Panc1 (cell line): ENCODE measurements at regions not wholly inside any gene's neighbourhood (a gene's known extent, or its start where the extent isn't known, plus 50 kb on each side); places are given as distances from the start of the nearest gene placed in this dataset.

Source experiments
- ATAC-seq: fragments of 200-7000 bp; cut with Tn5 transposase; 2 replicates; pipeline ENCODE4 v1.9.1; 2020; ENCODE audit warnings: mild to moderate bottlenecking, moderate library complexity
- BruUV-seq: library from RNA; stranded (reverse); fragments of 400-500 nt; replicated peaks from 2 replicates; lab custom pipeline; 2021; lab: Mats Ljungman, UMichigan
- CTCF ChIA-PET: fragments of 300-600 bp; sonication (Branson Sonifier 250); formaldehyde crosslinking; loops from one replicate; lab custom pipeline; 2022; ENCODE audit warnings: antibody characterized with exemption; lab: Charles Lee
- POLR2A ChIA-PET: fragments of 300-600 bp; sonication (Branson Sonifier 250); formaldehyde crosslinking; loops from one replicate; lab custom pipeline; 2022; ENCODE audit warnings: antibody characterized with exemption; lab: Charles Lee
- DNase-seq: peaks from one replicate; pipeline ENCODE4 v3.0.0-alpha.2; 2010; ENCODE audit warnings: low read depth, low spot score
- H3K27ac ChIP-seq: 2 replicates; pipeline ENCODE4 v1.5.1; 2011; ENCODE audit warnings: mild to moderate bottlenecking, low read length, inconsistent platforms
- H3K27me3 ChIP-seq: fragments of 200-500 bp; sonication (Bioruptor generic); 2 replicates; pipeline ENCODE4 v1.6.0; 2014; ENCODE audit warnings: low read length, inconsistent platforms; ENCODE audit not compliant: control insufficient read depth, insufficient read depth
- H3K36me3 ChIP-seq: fragments of 200-500 bp; sonication (Bioruptor generic); 2 replicates; pipeline ENCODE4 v1.5.1; 2014; ENCODE audit warnings: inconsistent platforms, mild to moderate bottlenecking, low read length, moderate library complexity; ENCODE audit not compliant: control insufficient read depth, insufficient read depth
- H3K4me1 ChIP-seq: 2 replicates; pipeline ENCODE4 v1.5.1; 2011; ENCODE audit warnings: inconsistent platforms, mild to moderate bottlenecking, low read length, moderate library complexity; ENCODE audit not compliant: control insufficient read depth, insufficient read depth
- H3K4me3 ChIP-seq, 2 experiments: 2 replicates each; pipeline ENCODE4 v1.5.1; 2011 to 2012; ENCODE audit warnings: low read depth in 2 of 2, low read length in 2 of 2, mild to moderate bottlenecking in 2 of 2, inconsistent platforms in 1 of 2, moderate library complexity in 1 of 2
- H3K9me3 ChIP-seq: fragments of 200-500 bp; sonication (Bioruptor generic); 2 replicates; pipeline ENCODE4 v1.5.1; 2014; ENCODE audit warnings: low read depth, mild to moderate bottlenecking, inconsistent platforms, low read length, moderate library complexity; ENCODE audit not compliant: control insufficient read depth, insufficient read depth
- CTCF ChIP-seq: fragments of 450-650 bp; IDR thresholded peaks from 2 replicates; pipeline ENCODE4 v1.5.1; 2017; ENCODE audit warnings: mild to moderate bottlenecking
- POLR2AphosphoS5 ChIP-seq: IDR thresholded peaks from 2 replicates; pipeline ENCODE4 v1.6.1; 2012; ENCODE audit warnings: mild to moderate bottlenecking, low read depth, low read length, moderate library complexity
- SIN3A ChIP-seq: IDR thresholded peaks from 2 replicates; pipeline ENCODE4 v1.6.1; 2012; ENCODE audit warnings: low read depth, mild to moderate bottlenecking, low read length, moderate library complexity, borderline replicate concordance; ENCODE audit not compliant: insufficient read depth
- TCF7L2 ChIP-seq: IDR thresholded peaks from 2 replicates; pipeline ENCODE4 v1.6.1; 2011; ENCODE audit warnings: mild to moderate bottlenecking, low read depth, low read length, inconsistent platforms
- in situ Hi-C: cut with HindIII; loops from 2 replicates; pipeline ENCODE4 v1.10.0; 2016; ENCODE audit warnings: low sequenced_read_pairs, low pct_unique_long_range_greater_than_20kb
- intact Hi-C: fragments of 100-400 bp; cut with micrococcal nuclease; formaldehyde crosslinking; loops from one replicate; pipeline ENCODE4 v1.10.0; 2022; ENCODE audit not compliant: unreplicated experiment
- TF ChIP-seq, protein P1 (sequence below), 2 experiments: IDR thresholded peaks; 2 replicates each; pipeline ENCODE4 v1.6.1; 2011 to 2012; ENCODE audit warnings: low read depth in 2 of 2, control low read depth in 1 of 2, low read length in 1 of 2, mild to moderate bottlenecking in 1 of 2, moderate library complexity in 1 of 2; ENCODE audit not compliant: insufficient read depth in 1 of 2

DNA sequence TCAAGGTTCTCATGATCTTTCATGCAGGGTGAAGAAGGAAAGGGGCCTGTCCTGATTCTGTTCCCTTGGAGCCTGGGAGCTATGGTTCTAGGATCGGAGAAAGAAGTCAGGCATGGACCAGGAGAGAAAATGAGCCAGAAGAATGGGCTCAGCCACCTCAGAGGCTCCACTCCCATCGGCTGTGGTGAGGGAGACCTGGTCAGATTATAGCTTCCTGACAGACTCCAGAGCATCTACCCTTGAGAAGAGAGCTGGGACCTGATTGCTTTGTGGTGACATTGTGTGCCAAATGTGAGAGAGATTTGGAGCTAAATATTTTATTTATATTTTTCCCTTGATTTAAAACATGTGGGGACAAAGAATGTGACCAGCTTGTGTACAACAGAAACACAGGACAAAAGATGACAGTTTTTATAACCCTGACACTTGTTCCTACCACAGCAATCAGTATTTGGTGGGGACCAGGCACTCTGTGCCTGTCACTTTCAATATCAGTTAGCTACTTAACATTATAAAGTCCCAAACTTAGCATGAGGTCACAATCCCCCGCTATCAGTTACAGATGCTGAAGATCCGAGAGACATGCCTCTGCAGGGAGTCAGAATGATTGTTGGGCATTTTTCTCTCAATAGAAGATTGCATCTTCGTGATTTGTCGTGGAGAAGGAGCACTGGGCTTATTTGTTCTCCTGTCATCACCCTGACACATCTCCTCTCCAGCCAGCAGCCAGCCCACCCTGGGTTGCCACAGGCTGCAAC lies 228.3 kb upstream of the ADAMTS16 start:
- no peak overlapping the region for H3K27ac ChIP-seq
- no peak for DNase-seq

DNA sequence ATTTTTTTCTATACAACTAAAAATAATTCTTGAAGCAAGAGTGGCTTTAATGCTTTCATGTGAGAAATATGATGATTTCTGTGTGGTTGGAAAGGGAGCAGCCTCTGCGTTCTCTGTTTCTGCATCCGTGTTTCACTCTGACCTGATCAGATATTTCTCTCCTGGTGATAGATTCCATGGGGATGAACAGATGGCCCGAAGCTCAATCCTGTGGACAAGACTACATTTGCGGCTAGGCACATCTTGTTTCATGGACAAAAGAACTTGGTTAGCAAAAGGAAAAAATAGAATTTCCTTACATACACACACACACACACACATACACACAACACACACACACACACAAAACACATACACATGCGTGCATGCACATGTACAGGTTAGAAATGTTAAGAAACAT lies 218.2 kb upstream of the ADAMTS16 start:
- CTCF ChIA-PET, result no interaction called here
- Histone ChIP-seq H3K4me3 (no peak overlapping the region), H3K27ac (no peak overlapping the region), H3K36me3 (no peaks in the 10 kb centered on the region), H3K4me1 (no peaks in the 10 kb centered on the region), H3K9me3 (no peaks in the 10 kb centered on the region), H3K27me3 (no peaks in the 10 kb centered on the region)
- intact Hi-C loops, result no loop called here
- TF ChIP-seq POLR2AphosphoS5 (no peak), CTCF (no peak)
- TF ChIP-seq, protein P1, sequence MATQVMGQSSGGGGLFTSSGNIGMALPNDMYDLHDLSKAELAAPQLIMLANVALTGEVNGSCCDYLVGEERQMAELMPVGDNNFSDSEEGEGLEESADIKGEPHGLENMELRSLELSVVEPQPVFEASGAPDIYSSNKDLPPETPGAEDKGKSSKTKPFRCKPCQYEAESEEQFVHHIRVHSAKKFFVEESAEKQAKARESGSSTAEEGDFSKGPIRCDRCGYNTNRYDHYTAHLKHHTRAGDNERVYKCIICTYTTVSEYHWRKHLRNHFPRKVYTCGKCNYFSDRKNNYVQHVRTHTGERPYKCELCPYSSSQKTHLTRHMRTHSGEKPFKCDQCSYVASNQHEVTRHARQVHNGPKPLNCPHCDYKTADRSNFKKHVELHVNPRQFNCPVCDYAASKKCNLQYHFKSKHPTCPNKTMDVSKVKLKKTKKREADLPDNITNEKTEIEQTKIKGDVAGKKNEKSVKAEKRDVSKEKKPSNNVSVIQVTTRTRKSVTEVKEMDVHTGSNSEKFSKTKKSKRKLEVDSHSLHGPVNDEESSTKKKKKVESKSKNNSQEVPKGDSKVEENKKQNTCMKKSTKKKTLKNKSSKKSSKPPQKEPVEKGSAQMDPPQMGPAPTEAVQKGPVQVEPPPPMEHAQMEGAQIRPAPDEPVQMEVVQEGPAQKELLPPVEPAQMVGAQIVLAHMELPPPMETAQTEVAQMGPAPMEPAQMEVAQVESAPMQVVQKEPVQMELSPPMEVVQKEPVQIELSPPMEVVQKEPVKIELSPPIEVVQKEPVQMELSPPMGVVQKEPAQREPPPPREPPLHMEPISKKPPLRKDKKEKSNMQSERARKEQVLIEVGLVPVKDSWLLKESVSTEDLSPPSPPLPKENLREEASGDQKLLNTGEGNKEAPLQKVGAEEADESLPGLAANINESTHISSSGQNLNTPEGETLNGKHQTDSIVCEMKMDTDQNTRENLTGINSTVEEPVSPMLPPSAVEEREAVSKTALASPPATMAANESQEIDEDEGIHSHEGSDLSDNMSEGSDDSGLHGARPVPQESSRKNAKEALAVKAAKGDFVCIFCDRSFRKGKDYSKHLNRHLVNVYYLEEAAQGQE (IDR thresholded peaks at IDR 0.05; ENCODE audit: insufficient read depth in 1 of 2, low read depth in 2 of 2, low read length in 1 of 2), result no peak
- no peak for ATAC-seq
- no TSS peak for BruUV-seq
- POLR2A ChIA-PET, result no interaction called here
- DNase-seq, result no peak
- in situ Hi-C loops, result no loop called here

More for the DNA sequence above, 228.3 kb upstream of the ADAMTS16 start:
- TF ChIP-seq, protein P1 (IDR thresholded peaks at IDR 0.05; ENCODE audit: insufficient read depth in 1 of 2, low read depth in 2 of 2, low read length in 1 of 2), result no peak
- TF ChIP-seq TCF7L2, result no peak
- TF ChIP-seq CTCF, result no peak
- no peak for TF ChIP-seq POLR2AphosphoS5
- TF ChIP-seq SIN3A, result no peak
- Histone ChIP-seq H3K9me3 (no peaks in the 10 kb centered on the region), H3K36me3 (no peaks in the 10 kb centered on the region; the same call in 1 of the 2 replicates), H3K27me3 (no peaks in the 10 kb centered on the region), H3K4me1 (no peaks in the 10 kb centered on the region), H3K4me3 (no peak overlapping the region)
- intact Hi-C loops, result no loop called here
- no peak for ATAC-seq
- CTCF ChIA-PET, result no interaction called here
- in situ Hi-C loops, result no loop called here
- no TSS peak for BruUV-seq
- POLR2A ChIA-PET, result no interaction called here
